Occipital lobe (tissue), 2 donors: ENCODE measurements at regions not wholly inside any gene's neighbourhood (a gene's known extent, or its start where the extent isn't known, plus 50 kb on each side); places are given as distances from the start of the nearest gene placed in this dataset. TPM values are rescaled to one million over a fixed set of nuclear protein-coding genes. Genes with fewer than 3 reads are reported as not detected.

Experiments
- DNase-seq: peaks from one replicate; lab custom pipeline; 2025; lab: John Stamatoyannopoulos, UW
- small RNA-seq: library from RNA; depleted of rRNA; stranded (forward); fragments of <200 nt; gene quantifications from one replicate; pipeline ENCODE3, GENCODE V24; 2014

GRCh38 chr6:133183691-133184090 lies 57.5 kb upstream of the EYA4 start:
- no peak for DNase-seq

DNA sequence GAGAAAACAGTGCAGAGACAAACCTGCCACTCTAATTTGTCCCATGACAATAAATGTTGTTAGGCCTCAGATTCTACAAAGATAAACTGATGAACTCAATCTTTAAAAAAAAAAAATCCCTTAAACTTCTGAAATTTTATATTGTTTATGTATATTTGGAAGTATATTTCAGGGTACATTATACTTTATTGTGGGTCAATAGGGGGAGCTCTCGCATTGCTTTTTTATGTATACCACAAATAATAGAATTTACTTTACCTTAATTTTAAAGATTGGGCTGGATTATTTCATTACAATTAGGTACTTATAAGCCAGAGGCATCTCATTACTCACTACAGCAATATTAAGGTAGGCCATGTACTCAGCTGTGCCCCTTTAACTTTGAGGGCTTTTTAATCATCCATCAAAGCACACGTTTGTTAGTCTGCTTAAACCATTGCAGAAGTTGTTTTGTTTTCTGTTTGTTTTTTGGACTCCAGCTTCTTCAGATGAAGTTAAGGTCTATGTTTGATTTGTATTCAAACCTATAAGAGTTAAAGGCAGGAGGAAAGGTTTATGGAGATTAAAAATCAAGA lies 56.3 kb upstream of the EYA4 start:
- DNase-seq: no peak

DNA sequence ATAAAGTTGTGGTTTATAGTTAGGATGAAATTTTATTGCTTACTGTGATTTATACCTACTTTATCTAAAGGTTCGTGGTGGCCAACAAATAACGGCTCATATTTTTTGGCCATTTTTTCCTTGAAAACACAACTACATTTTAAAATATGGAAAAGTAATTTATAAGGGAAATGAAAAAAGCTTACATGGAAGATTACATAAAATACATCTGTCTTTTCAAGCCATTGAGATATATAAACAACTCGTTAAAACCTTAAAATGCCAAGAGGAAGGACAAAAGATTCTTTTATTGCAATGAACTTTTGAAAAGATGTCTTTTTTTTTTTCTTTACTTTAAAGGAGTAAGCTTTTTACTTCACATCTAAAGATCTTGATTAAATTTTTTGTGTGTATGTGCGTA lies 55.4 kb upstream of the EYA4 start:
- DNase-seq: no peak

GRCh38 chr6:133187114-133187513 lies 54.0 kb upstream of the EYA4 start:
- DNase-seq: no peak

- no peak for DNase-seq
These were observed 53.3 kb upstream of the EYA4 start for GRCh38 chr6:133187657-133188453.

- DNase-seq: no peak
These were observed 50.2 kb upstream of the EYA4 start for GRCh38 chr6:133190912-133191311.

GRCh38 chr6:133191323-133191722 lies 49.8 kb upstream of the EYA4 start:
- DNase-seq: no peak

Small RNAs in the stretch of these regions (small RNA-seq; reads per million reads assigned to genes)
- not detected for gene MTCYBP4
